ENCODE measurements at regions not wholly inside any gene's neighbourhood (a gene's known extent, or its start where the extent isn't known, plus 50 kb on each side); places are given as distances from the start of the nearest gene placed in this dataset.
A peak's percentile ranks its signal among the peaks of the same experiment; 100 is the strongest.
"Not testable (repeated sequence)": the region's sequence is repeated elsewhere in the genome, so short reads cannot be mapped to it uniquely, and the experiment has no call there.

DNA sequence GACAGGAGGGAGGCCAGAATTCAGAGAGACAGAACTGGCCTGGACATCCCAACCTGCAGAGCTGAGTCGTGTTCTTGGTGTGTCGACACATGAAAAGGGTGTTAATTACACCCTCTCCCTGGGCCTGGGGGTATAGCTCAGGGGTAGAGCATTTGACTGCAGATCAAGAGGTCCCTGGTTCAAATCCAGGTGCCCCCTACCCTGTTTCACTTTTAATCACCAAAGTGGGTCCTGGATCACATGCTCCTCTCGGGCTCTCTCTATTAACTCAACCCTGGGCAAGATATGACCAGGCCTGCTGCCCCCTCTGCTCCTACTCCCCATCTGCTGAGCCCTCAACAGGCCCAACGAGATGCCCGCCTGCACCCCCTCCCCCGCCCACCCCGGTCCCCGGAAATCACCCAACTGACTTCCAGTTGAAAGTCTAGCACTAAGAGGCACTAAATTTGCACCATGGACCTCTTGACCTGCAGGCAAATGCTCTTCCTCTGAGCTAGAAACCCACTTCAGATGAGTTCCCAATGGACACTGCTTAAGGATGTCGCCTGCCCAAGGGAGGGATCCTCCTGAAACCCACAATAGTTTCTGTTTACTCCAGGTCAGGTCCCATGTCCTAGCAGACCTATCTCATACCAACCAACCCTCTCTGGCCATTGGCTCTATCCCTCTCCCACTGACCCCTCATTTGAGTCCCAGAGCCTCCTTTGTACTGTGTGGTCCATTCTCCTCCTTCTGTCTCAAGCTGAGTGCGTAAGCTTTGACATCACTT, 137.6 kb downstream of the ZNF467 start:
- DNase-seq (ENCODE audit: low read depth in 4 of 4, low spot score in 3 of 4): no peak

DNA sequence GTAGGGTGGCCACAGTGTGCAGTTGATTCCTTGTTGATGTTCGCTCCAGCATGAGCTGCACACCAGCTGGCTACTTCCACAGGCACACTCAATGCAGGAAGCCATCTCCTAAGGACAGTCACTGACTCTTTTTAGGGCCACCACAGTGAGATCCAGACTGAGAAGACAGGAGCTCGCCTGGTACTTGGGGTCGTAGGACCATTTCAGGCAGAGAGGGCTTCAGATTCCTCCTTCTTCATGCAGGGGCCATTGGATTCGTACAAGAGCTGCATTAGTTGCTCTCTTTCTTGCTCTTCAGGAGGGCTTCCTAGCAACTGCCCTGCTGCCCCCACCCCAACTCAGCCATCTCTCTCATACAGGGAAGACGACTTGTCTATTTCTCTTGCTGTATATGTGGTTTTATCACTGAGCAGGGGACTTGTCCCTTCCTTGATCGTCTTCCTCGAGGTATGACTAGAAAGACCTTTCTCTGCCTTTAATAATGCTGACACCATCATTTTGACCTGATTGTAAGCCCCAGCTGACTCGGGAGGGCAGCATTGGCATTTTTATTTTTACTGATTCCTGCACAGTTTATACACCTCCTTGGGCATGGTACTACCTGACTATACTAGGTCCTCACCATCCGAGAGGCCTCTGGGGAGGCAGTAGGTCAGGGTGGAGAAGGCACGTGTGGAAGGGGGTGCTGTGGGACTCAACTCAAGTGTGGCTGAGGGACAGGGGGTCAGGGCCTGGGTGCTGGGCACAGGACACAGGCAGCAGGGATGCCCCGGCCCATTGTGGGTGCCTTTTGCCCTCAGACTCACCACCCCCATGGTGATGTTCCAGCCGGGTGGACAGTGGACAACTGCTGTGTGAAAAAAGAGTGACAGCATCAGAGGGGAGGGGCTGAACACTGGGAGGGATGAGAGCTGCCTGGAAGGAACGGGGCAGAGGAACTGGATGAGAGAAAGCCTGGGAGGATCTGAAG, 136.7 kb upstream of the ZNF746 start:
- no peak for DNase-seq (ENCODE audit: low read depth in 4 of 4, low spot score in 3 of 4)

- DNase-seq (ENCODE audit: low read depth in 4 of 4, low spot score in 3 of 4): not testable (repeated sequence)
These were observed 130.9 kb upstream of the ZNF746 start for GRCh38 chr7:149628361-149629149.

GRCh38 chr7:149627911-149628310, 130.3 kb upstream of the ZNF746 start:
- no peak for DNase-seq (ENCODE audit: low read depth in 4 of 4, low spot score in 3 of 4)

DNA sequence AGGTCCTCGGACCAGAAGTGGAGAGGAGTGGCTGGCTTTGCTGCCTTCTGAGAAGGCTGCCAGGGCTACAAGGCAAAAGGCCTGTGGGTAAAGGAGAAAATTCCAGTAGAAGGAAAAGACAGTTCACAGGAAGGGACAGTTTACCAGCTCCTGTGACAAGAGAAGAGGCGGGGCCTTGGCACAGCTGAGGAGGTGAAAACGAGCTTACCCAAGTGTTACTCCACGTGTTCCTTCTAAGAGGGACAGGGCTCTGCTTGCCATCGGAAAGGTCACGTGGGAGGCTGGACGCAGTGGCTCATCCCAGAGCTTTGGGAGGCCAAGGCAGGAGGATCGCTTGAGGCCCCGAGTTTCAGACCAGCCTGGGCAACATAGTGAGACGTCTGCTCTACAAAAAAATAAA, 129.4 kb upstream of the ZNF746 start:
- DNase-seq (ENCODE audit: low read depth in 4 of 4, low spot score in 3 of 4): no peak

GRCh38 chr7:149625947-149626392, 128.4 kb upstream of the ZNF746 start:
- DNase-seq (ENCODE audit: low read depth in 4 of 4, low spot score in 3 of 4): peak in 2 of 4 donors; percentile 10 to 29

DNA sequence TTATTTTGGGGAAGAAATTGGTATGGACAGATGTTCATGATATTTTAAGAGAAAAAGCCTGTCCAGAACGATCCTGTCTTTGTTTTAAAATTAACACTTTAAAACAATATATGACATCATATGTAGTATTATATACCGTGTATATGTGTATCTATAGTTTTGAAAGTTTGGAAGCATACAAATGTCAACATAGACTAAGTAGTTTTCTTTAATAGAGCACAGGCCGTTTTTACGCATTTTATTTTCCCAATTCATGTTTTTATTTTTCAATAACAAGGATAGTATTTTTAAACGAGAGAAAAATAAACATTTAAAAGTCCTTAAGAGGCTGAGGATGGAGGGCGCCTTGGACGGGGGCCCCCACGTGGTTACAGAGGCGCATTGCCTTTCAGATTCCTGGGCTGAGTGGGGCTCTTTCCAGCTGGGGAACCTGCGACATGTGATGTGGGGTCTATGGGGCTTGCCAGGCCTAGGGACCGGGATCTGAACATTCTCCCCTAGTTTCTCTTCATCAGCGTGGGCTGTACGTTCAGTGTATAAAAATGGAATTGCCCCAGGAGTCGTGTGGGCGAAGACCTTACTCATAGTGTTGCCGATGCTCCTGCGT, 127.8 kb upstream of the ZNF746 start:
- peak in 3 of 4 donors; percentile 12 to 52 (median 22) for DNase-seq (ENCODE audit: low read depth in 4 of 4, low spot score in 3 of 4)

GRCh38 chr7:149624419-149625339, 127.1 kb upstream of the ZNF746 start:
- DNase-seq (ENCODE audit: low read depth in 4 of 4, low spot score in 3 of 4): peak in 3 of 4 donors; percentile 77 to 80 (median 77)

- peak in 1 of 4 donors; percentile 12 for DNase-seq (ENCODE audit: low read depth in 4 of 4, low spot score in 3 of 4)
These were observed 126.4 kb upstream of the ZNF746 start for GRCh38 chr7:149624006-149624405.

DNA sequence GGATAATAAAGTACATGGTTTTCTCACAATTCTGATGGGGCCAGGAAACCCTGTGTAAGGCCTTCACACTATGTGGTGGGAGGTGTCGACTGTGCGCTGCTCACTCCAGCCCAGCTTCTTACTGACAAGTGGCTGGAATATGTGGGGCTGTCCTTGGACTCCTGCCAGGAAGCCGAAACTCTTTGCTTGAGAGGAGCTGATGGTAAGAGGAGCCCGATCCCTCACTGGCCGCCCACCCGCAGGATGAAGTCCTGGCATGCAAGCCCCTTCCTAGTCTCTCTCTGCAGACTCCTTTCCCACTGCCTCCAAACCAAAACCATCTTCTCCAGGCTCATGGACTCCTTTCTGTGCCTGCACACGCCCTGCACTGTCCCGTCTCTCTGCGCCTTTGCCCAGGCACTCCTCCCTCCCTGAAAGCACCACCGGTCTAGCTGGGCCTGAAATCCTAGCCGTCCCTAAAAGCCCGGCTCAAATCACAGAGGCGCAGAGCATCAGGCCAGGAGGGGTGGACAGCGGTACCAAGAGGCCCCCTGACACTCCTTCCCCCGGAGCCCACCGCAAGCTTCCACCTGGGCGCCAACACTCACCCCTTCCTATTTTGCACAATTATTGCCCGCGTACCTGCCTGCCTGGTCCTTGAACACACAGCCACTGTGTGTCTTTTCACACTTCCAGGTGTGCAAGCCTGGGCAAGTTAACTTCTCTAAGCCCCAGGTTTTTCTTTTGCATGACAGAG, 125.8 kb upstream of the ZNF746 start:
- DNase-seq (ENCODE audit: low read depth in 4 of 4, low spot score in 3 of 4): peak in 2 of 4 donors; percentile 28 to 60

GRCh38 chr7:149622444-149623210, 125.0 kb upstream of the ZNF746 start:
- no peak for DNase-seq (ENCODE audit: low read depth in 4 of 4, low spot score in 3 of 4)

- no peak for DNase-seq (ENCODE audit: low read depth in 4 of 4, low spot score in 3 of 4)
These were observed 124.2 kb upstream of the ZNF746 start for GRCh38 chr7:149621776-149622175.

DNA sequence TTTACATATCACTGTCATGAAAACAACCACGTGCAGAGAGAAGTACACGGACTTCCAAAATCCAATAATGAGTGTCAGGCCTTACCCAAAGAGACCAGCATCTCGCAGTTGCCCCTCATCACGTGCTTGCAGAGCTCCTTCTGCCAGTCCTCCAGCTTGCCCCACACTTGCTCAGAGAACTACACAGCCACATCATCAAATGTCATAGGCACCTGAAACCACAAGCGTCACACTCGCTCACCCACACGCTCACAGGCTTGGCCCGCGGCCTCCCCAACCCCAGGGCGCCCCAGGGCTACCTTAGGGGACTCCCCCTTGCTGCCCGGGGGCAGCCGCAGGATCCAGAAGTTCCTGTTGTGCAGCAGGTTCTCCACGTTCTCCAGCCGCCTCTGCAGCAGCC, 123.4 kb upstream of the ZNF746 start:
- DNase-seq (ENCODE audit: low read depth in 4 of 4, low spot score in 3 of 4): no peak

- DNase-seq (ENCODE audit: low read depth in 4 of 4, low spot score in 3 of 4): no peak
These were observed 119.3 kb upstream of the ZNF746 start for GRCh38 chr7:149616898-149617297.

DNA sequence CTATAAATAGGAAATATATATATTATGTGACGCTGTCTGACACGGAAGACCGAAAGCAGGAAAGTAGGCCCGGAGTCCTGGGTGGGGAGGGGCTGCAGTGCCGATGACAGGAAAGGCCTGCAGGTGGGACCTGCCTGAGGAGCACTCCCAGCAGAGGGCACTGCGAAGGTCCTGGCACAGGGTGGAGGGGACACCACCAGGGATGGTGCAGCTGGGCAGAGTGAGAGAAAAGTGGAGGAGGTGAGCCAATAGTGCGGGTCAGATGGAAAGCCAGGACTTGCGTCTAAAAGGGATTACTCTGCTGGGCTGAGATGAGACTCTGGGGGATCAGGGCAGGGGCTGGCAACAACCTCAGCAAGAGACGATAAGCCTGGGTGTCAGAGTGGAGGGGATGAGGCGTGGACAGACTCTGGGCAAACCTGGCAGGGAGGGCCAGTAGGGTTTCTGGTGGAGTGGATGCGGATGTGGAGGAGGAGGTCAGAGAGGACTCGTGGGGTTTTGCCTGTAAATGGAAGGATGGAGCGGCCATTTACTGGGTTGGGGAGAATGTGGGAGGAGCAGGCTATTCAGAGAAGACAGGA, 118.2 kb upstream of the ZNF746 start:
- no peak for DNase-seq (ENCODE audit: low read depth in 4 of 4, low spot score in 3 of 4)

DNA sequence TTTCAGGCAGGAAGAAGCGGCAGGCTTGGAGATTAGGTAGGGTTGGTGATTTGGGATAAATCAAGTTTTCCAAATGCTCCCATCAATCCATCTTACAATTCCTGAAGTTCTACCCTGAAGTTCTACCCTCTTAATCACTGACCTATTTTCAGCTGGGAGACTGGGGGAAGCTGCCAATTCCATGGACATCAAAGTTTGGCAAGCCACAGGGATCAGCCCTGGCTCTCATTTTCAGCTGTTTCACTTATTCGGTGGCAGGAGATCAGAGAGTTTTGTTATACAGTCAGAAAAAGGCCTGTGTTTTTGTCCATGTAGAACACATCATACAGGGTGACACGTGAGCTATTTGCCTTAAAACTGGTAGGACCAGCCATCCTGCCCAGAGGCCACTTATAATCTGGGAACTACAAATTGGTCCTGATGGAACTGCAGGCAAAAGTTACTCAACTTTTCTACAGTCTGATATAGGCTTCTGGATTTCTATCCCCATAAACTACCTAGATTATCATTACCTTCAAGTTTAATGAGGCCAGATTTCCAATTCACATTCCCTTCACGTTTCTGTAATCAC, 112.9 kb upstream of the ZNF746 start:
- DNase-seq (ENCODE audit: low read depth in 4 of 4, low spot score in 3 of 4): no peak

GRCh38 chr7:149608168-149608567, 110.6 kb upstream of the ZNF746 start:
- no peak for DNase-seq (ENCODE audit: low read depth in 4 of 4, low spot score in 3 of 4)

Measured in left renal pelvis (tissue), 4 donors.